ENCODE measurements at regions not wholly inside any gene's neighbourhood (a gene's known extent, or its start where the extent isn't known, plus 50 kb on each side); places are given as distances from the start of the nearest gene placed in this dataset.
"Not testable (repeated sequence)": the region's sequence is repeated elsewhere in the genome, so short reads cannot be mapped to it uniquely, and the experiment has no call there.

- H3K79me2 ChIP-seq (ENCODE audit: low read depth) = no peaks in the 10 kb centered on the region
- no peak overlapping the region for H2AFZ ChIP-seq
- no peaks in the 10 kb centered on the region for H3K36me3 ChIP-seq (ENCODE audit: low read depth)
- no peaks in the 10 kb centered on the region for H3F3A ChIP-seq (ENCODE audit: insufficient read depth, low read depth)
- H3K27ac ChIP-seq = no peak overlapping the region
- no TSS peak for BruUV-seq (replicated peaks)
- no peaks in the 10 kb centered on the region for H3K9me3 ChIP-seq (ENCODE audit: insufficient read depth, low read depth)
- no peak for DNase-seq
- ChIA-PET POLR2A (ENCODE audit: unreplicated experiment) (no interaction called here), CTCF (no interaction called here)
- no peak overlapping the region for H3K4me3 ChIP-seq
- H3K4me2 ChIP-seq = no peak overlapping the region
- TF ChIP-seq CTCF (conservative IDR thresholded peaks at IDR 0.05) (no peak), EZH2 (IDR thresholded peaks at IDR 0.05; ENCODE audit: low read depth) (no peak)
- intact Hi-C loops (cut with micrococcal nuclease; ENCODE audit: unreplicated experiment) = no loop called here
- no peaks in the 10 kb centered on the region for H3K9me2 ChIP-seq (ENCODE audit: insufficient read depth)
- no peaks in the 10 kb centered on the region for H3K27me3 ChIP-seq (ENCODE audit: insufficient read depth, low read depth)
- no peaks in the 10 kb centered on the region for H4K20me1 ChIP-seq (ENCODE audit: insufficient read depth)
- no peaks in the 10 kb centered on the region for H3K4me1 ChIP-seq (replicated peaks; ENCODE audit: insufficient read depth)
Observed at GRCh38 chr2:51778806-51779205, 746.9 kb upstream of the NRXN1 start.

GRCh38 chr2:51774606-51775005 lies 742.7 kb upstream of the NRXN1 start:
- intact Hi-C loops (cut with micrococcal nuclease; ENCODE audit: unreplicated experiment); H3K4me1 ChIP-seq (replicated peaks; ENCODE audit: insufficient read depth); H2AFZ ChIP-seq; H4K20me1 ChIP-seq (ENCODE audit: insufficient read depth); H3K4me3 ChIP-seq; H3F3A ChIP-seq (ENCODE audit: insufficient read depth, low read depth); BruUV-seq (replicated peaks); CTCF ChIA-PET; H3K27ac ChIP-seq; H3K9me3 ChIP-seq (ENCODE audit: insufficient read depth, low read depth); H3K79me2 ChIP-seq (ENCODE audit: low read depth); DNase-seq; H3K4me2 ChIP-seq; POLR2A ChIA-PET (ENCODE audit: unreplicated experiment); H3K27me3 ChIP-seq (ENCODE audit: insufficient read depth, low read depth); H3K36me3 ChIP-seq (ENCODE audit: low read depth); H3K9me2 ChIP-seq (ENCODE audit: insufficient read depth): not testable (repeated sequence)

GRCh38 chr2:51760441-51760840 lies 728.5 kb upstream of the NRXN1 start:
- Histone ChIP-seq H3K4me3 (no peak overlapping the region), H3K27me3 (ENCODE audit: insufficient read depth, low read depth) (no peaks in the 10 kb centered on the region), H4K20me1 (ENCODE audit: insufficient read depth) (no peaks in the 10 kb centered on the region; the same call in 1 of the 2 replicates), H3K36me3 (ENCODE audit: low read depth) (no peaks in the 10 kb centered on the region), H3K9me3 (ENCODE audit: insufficient read depth, low read depth) (no peaks in the 10 kb centered on the region; the same call in 1 of the 2 replicates), H3K4me1 (replicated peaks; ENCODE audit: insufficient read depth) (no peaks in the 10 kb centered on the region), H3K27ac (no peak overlapping the region), H3F3A (ENCODE audit: insufficient read depth, low read depth) (no peaks in the 10 kb centered on the region; the same call in 1 of the 2 replicates), H3K79me2 (ENCODE audit: low read depth) (no peaks in the 10 kb centered on the region), H3K9me2 (ENCODE audit: insufficient read depth) (no peaks in the 10 kb centered on the region), H3K4me2 (no peak overlapping the region), H2AFZ (no peak overlapping the region)
- intact Hi-C loops (cut with micrococcal nuclease; ENCODE audit: unreplicated experiment) = no loop called here
- TF ChIP-seq EZH2 (IDR thresholded peaks at IDR 0.05; ENCODE audit: low read depth) (no peak), CTCF (conservative IDR thresholded peaks at IDR 0.05) (no peak)
- DNase-seq = no peak
- CTCF ChIA-PET = no interaction called here
- POLR2A ChIA-PET (ENCODE audit: unreplicated experiment) = no interaction called here
- BruUV-seq (replicated peaks) = no TSS peak

- Histone ChIP-seq H3K9me3 (ENCODE audit: insufficient read depth, low read depth) (no peaks in the 10 kb centered on the region; the same call in 1 of the 2 replicates), H3K4me3 (no peak overlapping the region), H2AFZ (no peak overlapping the region), H3K36me3 (ENCODE audit: low read depth) (no peaks in the 10 kb centered on the region), H3K9me2 (ENCODE audit: insufficient read depth) (no peaks in the 10 kb centered on the region), H3K27ac (no peak overlapping the region), H3F3A (ENCODE audit: insufficient read depth, low read depth) (no peaks in the 10 kb centered on the region; the same call in 1 of the 2 replicates), H3K4me1 (replicated peaks; ENCODE audit: insufficient read depth) (no peaks in the 10 kb centered on the region), H3K4me2 (no peak overlapping the region), H3K79me2 (ENCODE audit: low read depth) (no peaks in the 10 kb centered on the region), H3K27me3 (ENCODE audit: insufficient read depth, low read depth) (no peaks in the 10 kb centered on the region), H4K20me1 (ENCODE audit: insufficient read depth) (no peaks in the 10 kb centered on the region)
- BruUV-seq (replicated peaks) = no TSS peak
- DNase-seq = no peak
- intact Hi-C loops (cut with micrococcal nuclease; ENCODE audit: unreplicated experiment) = no loop called here
- CTCF ChIA-PET = no interaction called here
- no peak for TF ChIP-seq CTCF (conservative IDR thresholded peaks at IDR 0.05)
- TF ChIP-seq EZH2 (IDR thresholded peaks at IDR 0.05; ENCODE audit: low read depth) = no peak
- POLR2A ChIA-PET (ENCODE audit: unreplicated experiment) = no interaction called here
Observed at GRCh38 chr2:51758081-51758480, 726.1 kb upstream of the NRXN1 start.

Data from PC-9 (cell line).